Tibial artery (tissue), 4 donors: ENCODE measurements at regions not wholly inside any gene's neighbourhood (a gene's known extent, or its start where the extent isn't known, plus 50 kb on each side); places are given as distances from the start of the nearest gene placed in this dataset.
"Not testable (repeated sequence)": the region's sequence is repeated elsewhere in the genome, so short reads cannot be mapped to it uniquely, and the experiment has no call there.

Experiments
- DNase-seq, 2 donors: peaks; one replicate each; pipeline ENCODE4 v3.0.0-alpha.2; 2019
- H3K27ac ChIP-seq, 2 donors: fragments of 200-600 bp; sonication (generic) in 1 of 2; 1 replicate in 1 of 2; 2 replicates in 1 of 2; pipeline ENCODE4 v1.5.1; 2018 to 2019; ENCODE audit warnings: mild to moderate bottlenecking in 1 of 2
- H3K27me3 ChIP-seq, 2 donors: fragments of 200-600 bp; sonication (generic) in 1 of 2; one replicate each; pipeline versions ENCODE4 v1.5.1 to v1.6.0; 2016 to 2019
- H3K36me3 ChIP-seq, 3 donors: fragments of 200-600 bp; sonication (generic) in 2 of 3; one replicate each; pipeline ENCODE4 v1.5.1; 2016 to 2019; ENCODE audit warnings: mild to moderate bottlenecking in 2 of 3
- H3K4me1 ChIP-seq, 4 donors: fragments of 200-600 bp; sonication (generic) in 2 of 4; 1 replicate in 3 of 4; 2 replicates in 1 of 4; pipeline ENCODE4 v1.5.1; 2016 to 2019
- H3K4me3 ChIP-seq, 2 donors: fragments of 200-600 bp; sonication (generic) in 1 of 2; 1 replicate in 1 of 2; 2 replicates in 1 of 2; pipeline ENCODE4 v1.5.1; 2018 to 2019; ENCODE audit warnings: mild to moderate bottlenecking in 2 of 2
- H3K9me3 ChIP-seq, 3 donors: fragments of 200-600 bp; sonication (generic) in 1 of 3; one replicate each; pipeline ENCODE4 v1.5.1; 2016 to 2019
- CTCF ChIP-seq, 2 experiments: fragments of 200-600 bp in 1 of 2; fragments of 450-650 bp in 1 of 2; IDR thresholded peaks; one replicate each; pipeline ENCODE4 v1.5.1; 2017 to 2019; ENCODE audit warnings: antibody characterized with exemption in 2 of 2, mild to moderate bottlenecking in 1 of 2, moderate library complexity in 1 of 2
- intact Hi-C: fragments of 100-400 bp; cut with DNase I; formaldehyde crosslinking; loops from one replicate; pipeline ENCODE4 v1.15.0; 2023; ENCODE audit warnings: low total_unique reads

GRCh38 chr5:13580058-13580457 is 364.4 kb downstream of the DNAH5 start:
- intact Hi-C loops = no loop called here

GRCh38 chr5:13579091-13579490 is 365.4 kb downstream of the DNAH5 start:
- intact Hi-C loops, H3K4me3 ChIP-seq, DNase-seq: not testable (repeated sequence)

More at GRCh38 chr5:13580058-13580457, 364.4 kb downstream of the DNAH5 start:
- Histone ChIP-seq H3K27ac (no peak overlapping the region), H3K27me3 (no peaks in the 10 kb centered on the region), H3K36me3 (no peaks in the 10 kb centered on the region), H3K4me3 (no peak overlapping the region), H3K4me1 (no peaks in the 10 kb centered on the region), H3K9me3 (no peaks in the 10 kb centered on the region)
- no peak for DNase-seq
- TF ChIP-seq CTCF (IDR thresholded peaks at IDR 0.05) = no peak

GRCh38 chr5:13578311-13579039 is 366.0 kb downstream of the DNAH5 start:
- intact Hi-C loops, H3K36me3 ChIP-seq, H3K4me3 ChIP-seq, H3K27me3 ChIP-seq, DNase-seq, H3K27ac ChIP-seq, H3K4me1 ChIP-seq, H3K9me3 ChIP-seq: not testable (repeated sequence)

More at GRCh38 chr5:13579091-13579490, 365.4 kb downstream of the DNAH5 start:
- not testable (repeated sequence) for H3K36me3 ChIP-seq, H3K4me1 ChIP-seq, H3K27me3 ChIP-seq, H3K9me3 ChIP-seq, H3K27ac ChIP-seq

- DNase-seq = no peak
- TF ChIP-seq CTCF (IDR thresholded peaks at IDR 0.05) = no peak
- Histone ChIP-seq H3K4me1 (no peaks in the 10 kb centered on the region), H3K27me3 (no peaks in the 10 kb centered on the region), H3K27ac (no peak overlapping the region), H3K9me3 (no peaks in the 10 kb centered on the region), H3K36me3 (no peaks in the 10 kb centered on the region), H3K4me3 (no peak overlapping the region)
- intact Hi-C loops = no loop called here
Measured at GRCh38 chr5:13574574-13574973, 369.9 kb downstream of the DNAH5 start.

GRCh38 chr5:13572163-13572562 is 372.3 kb downstream of the DNAH5 start:
- H3K36me3 ChIP-seq = no peaks in the 10 kb centered on the region
- H3K27ac ChIP-seq = no peak overlapping the region
- H3K4me3 ChIP-seq = no peak overlapping the region
- H3K4me1 ChIP-seq = no peaks in the 10 kb centered on the region
- TF ChIP-seq CTCF (IDR thresholded peaks at IDR 0.05) = no peak
- H3K9me3 ChIP-seq = no peaks in the 10 kb centered on the region
- H3K27me3 ChIP-seq = no peaks in the 10 kb centered on the region
- intact Hi-C loops = no loop called here
- DNase-seq = no peak

- intact Hi-C loops = no loop called here
- Histone ChIP-seq H3K9me3 (no peaks in the 10 kb centered on the region), H3K36me3 (no peaks in the 10 kb centered on the region), H3K27me3 (no peaks in the 10 kb centered on the region), H3K27ac (no peak overlapping the region), H3K4me1 (no peaks in the 10 kb centered on the region), H3K4me3 (no peak overlapping the region)
- TF ChIP-seq CTCF (IDR thresholded peaks at IDR 0.05) = no peak
- no peak for DNase-seq
Measured at GRCh38 chr5:13569090-13569715, 375.3 kb downstream of the DNAH5 start.
